HG02759 (cell line): ENCODE measurements at regions not wholly inside any gene's neighbourhood (a gene's known extent, or its start where the extent isn't known, plus 50 kb on each side); places are given as distances from the start of the nearest gene placed in this dataset.

Source experiments
- ATAC-seq: cut with Tn5 transposase; IDR thresholded peaks from one replicate; pipeline ENCODE4 v1.9.1; 2021; ENCODE audit warnings: mild to moderate bottlenecking, moderate library complexity; ENCODE audit not compliant: unreplicated experiment

DNA sequence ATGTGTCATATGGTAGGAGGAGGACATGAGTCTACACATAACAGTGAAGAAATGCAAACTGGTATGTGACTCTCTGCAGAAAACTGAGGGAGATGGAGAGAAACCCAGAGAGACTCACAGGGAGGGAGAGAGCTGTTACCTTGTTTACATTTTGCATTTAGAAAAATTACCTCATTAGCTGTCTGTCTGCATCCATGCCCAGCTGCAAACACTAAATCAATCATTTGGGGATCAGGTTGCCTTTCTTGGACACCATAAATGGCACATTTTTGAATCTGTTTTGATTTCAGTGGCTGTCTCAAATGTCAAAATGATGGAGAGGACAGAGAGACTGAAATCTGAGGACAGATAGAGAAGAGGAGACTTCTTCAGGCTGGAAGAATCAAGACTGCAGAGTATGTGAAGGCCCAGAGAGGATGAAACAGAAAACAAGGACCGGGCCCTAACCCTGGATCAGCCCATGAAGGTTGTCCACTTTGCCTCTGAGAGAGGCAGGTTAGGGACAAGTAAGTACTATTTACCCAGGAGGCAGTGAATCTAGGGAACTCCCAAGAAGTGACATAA is 92.2 kb downstream of the UNC5CL start:
- no peak for ATAC-seq

DNA sequence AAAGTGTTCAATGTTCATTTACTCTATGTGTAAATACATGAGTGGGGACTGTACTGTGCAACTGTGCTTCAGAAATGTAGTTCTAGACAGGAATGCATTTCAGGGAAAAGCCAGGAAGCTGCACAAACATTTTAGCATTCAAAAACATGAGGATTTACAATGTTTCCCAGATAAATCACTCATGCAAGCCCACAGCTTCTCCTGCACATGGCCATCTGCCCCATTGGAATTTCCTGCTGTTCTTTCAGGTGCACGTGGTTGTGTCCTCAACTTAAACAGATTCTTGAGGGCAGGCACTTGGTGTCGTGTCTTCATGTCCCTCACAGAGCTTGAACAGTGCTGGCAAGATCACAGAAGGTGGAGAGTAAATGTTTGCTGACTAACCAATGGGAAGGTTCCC is 101.5 kb downstream of the UNC5CL start:
- no peak for ATAC-seq

DNA sequence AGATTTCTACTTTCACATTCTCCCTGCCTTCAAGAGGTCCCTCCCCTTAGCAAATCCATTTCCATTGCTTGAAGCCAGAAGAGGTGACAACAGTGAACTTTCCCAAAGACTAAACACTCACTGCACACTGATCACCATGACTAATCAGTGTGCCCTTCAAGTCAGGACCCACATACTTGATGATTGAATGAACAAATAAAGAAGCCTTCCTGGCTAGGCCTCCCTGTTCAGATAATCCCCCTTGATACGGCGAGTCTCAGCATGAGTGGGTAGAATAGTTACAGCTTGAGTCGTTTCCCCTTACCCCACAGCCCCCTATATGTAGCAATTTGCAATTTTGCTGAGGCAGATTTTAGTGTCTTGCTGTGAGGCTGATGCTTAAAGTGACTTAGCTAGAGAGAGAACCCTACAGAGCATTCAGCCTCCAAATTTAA is 102.2 kb downstream of the UNC5CL start:
- ATAC-seq: no peak

DNA sequence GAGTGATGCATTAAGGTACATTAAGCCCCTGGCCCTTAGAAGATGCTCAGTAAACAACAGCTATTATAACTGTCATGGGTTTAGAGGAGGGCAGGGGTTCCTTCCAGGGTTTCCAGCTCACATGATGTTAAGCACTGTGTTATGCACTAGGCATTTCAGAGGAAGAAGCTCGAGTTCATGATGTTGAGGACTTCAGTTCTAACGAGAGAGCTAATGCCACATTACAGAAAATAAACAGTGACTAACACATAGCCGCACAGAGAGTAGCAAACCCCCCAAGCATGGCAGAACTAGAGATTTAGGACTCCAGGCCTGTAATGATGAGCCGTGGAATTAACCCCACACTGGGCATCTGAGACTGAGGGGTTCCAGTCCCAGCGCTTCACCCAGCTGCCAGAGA is 105.2 kb downstream of the UNC5CL start:
- no peak for ATAC-seq

DNA sequence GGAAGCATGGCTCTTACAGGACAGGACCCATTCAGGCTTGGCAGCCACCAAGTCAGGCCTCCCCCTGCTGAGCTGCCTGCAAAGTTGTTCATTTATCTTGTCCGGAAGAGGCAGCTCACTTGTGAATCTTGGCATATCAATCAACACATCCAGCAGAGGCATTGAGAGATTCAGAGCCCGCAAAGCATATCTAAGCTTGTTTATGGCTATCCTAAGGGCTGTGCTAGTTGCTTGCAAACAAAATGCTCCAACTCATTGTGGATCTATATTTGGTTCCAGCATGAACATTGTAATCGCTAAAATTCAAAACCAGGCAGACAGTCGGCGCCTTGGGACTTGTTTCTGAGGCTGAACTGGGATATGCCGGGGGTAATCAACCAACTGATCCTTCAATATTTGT is 106.1 kb downstream of the UNC5CL start:
- no peak for ATAC-seq

DNA sequence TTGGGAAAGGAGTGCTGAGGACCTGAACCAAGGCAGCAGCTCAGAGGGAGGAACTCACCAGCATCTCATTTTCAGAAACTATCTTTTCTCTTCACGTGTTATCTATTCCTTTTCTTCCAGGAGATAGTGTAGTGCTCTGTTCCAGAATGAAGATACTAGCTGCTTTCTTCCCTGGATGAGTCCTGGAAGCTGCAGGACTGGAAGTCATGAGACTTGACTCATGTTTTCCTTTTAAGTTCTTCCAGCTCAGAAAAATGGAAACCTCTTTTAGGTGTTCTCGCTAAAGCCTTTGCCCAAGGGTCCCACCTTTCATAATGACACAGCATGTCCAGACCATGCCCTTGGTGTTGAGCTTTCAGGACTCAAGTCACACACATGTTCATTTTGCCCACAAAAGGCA is 106.7 kb downstream of the UNC5CL start:
- no peak for ATAC-seq

DNA sequence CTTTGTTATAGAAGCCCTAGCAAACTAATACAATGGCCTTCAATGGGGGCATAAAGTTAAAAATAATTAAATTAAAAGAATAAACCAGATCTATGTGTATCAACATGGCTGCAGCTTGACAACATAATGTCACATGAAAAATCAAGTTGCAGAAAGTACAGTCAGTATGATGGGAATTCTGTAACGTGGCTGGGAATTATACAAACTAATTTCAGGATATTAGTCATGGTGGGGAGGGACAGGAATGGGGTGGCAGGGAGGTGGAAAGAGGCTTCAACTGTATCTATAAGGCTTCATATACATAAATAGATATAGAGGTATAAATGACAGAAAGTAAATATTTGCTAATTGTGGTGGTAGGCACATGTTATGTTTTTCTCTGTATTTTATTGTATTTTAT is 107.1 kb downstream of the UNC5CL start:
- ATAC-seq: no peak

DNA sequence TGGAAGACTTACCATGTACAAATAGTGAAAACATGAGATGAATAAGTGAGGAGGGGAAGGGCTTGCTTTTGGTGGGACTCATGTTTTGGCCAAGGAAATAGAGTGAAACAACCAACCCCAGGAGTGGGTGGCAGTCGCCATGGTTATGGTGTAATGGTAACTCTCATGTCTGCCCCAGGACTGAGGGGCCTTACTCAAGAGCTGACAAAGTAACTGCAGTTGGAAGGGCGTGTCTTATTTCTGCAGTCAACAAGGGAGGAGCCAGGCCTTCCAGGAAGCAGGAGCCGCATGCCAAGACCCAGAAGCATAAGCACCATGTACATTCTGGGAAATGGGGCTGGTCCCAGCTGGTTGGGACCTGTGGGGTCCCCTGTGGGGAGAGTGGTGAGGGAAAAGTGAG is 108.5 kb downstream of the UNC5CL start:
- no peak for ATAC-seq

DNA sequence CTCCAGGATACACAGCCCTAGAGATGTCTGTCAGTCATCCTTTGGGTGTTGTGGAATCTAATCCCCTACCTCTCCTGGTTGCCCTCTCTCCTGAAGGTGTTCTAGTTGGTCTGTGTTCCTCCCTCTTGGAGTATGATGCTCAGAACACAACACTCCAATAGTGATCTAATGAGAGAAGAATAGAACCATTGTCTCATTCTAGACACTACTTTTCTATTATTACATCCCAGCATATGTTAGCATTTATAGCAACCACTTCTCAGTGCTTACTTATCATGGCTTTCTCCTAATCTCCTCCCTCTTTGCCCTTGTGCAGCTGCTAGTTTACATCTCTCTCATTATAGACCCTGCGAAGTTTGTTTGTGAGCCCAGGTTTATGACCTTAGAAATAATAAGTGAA is 109.0 kb downstream of the UNC5CL start:
- ATAC-seq: no peak

DNA sequence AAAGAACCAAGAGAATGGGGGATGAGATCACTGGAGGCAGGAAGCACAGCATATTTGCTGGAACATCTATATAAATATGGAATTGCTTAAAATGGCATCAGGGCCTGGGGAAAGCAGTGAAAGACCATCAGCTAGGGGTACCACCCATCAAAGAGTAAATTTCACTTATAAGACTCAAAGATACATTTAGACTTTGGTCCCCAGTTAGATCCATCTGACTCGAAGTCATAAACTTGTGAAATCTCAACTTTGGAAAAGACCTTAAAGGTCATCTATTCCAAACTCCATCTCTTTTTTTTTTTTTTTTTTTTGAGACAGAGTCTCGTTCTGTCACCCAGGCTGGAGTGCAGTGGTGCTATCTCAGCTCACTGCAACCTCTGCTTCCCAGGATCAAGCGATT is 109.8 kb downstream of the UNC5CL start:
- no peak for ATAC-seq

DNA sequence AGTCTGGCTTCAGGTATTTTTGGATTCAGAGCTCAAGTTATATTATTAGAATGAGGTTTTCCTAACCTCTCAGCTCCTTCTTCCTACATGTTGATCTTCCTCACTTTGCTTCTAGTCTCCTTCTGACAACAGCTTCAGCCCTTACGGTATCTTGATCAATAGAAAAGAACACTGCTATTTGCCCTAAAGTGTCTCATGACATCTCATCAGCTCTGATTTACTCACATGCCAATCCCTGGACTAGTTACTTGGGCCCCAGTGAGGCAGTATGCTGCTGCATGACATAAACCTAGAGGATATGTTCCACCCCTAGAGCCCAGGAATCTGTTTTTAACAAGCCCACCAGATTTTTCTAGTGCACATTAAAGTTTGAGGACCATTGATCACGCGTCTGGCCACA is 110.3 kb downstream of the UNC5CL start:
- no peak for ATAC-seq

DNA sequence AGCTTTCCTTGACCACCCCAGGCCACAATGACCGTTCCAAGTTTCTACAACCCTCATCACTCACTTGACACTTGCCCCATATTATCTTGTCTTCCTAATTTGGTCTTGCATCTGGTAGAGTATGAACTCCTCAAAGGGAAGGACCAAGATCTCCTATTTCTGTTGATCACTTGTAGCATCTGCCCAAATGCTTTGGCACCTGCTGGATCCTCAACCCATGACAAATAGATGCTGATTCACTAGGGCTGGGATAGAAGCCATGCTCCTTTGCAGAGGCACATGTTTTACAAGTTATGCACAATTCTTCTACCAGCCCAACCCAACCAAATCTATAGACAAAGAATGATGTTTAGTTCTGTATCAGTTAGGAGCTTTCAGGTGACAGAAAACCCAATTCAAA is 110.7 kb downstream of the UNC5CL start:
- ATAC-seq: no peak

DNA sequence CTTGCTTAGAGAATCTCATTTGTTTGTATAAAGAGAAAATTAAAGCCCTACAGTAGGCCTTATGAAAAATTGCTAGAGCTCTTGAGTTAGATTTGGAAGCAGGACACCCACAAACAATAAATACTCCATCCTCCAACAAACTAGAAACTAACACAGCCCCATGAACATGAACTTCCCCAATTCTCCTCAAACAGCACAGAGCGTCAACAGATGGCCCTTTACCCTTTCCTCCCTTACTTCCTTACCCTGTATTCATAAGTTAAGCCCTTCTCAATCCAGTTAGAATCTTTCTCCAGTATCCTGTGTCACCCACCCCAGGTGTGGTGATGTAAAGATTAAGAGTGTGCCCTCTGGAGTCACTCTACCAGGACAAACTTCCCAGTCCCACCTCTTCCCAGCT is 113.7 kb downstream of the UNC5CL start:
- no peak for ATAC-seq

DNA sequence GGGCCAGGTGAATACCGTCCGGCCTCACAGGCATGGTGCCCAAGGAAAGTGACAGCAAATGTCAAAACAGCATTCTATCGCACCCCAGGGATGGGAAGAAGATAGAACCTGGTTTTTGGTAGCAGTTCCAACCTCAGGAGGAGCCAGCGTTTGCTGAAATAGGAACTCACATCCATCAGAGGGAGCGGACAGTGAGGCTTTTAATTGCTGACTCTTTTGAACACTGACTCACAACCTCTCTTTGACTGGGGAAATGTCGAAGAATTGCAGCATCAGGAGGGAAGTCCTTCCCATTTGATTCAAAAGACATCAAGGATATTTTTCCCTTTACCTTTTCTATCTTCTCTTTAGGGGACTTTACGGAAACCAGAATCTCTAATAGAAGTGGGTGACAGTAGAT is 114.2 kb downstream of the UNC5CL start:
- ATAC-seq: no peak

DNA sequence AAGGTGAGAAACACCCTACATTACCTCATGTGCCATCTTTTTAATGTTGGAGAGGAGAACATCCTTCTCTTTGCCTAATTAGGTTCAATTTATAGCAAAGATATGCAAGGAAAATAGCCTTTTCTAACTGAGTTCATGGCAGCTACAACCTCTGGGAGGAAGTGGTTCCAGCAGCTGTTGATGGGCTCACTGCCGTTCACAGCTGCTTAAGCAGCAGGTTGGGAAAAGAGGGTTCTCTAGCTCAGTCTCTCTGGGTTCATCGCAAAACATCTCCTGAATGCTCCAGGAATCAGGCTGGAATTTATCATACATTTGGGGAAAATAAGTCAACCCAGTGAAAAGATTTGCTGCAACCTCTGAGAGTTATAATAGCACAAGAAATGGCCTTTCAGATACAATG is 115.1 kb downstream of the UNC5CL start:
- ATAC-seq: no peak

DNA sequence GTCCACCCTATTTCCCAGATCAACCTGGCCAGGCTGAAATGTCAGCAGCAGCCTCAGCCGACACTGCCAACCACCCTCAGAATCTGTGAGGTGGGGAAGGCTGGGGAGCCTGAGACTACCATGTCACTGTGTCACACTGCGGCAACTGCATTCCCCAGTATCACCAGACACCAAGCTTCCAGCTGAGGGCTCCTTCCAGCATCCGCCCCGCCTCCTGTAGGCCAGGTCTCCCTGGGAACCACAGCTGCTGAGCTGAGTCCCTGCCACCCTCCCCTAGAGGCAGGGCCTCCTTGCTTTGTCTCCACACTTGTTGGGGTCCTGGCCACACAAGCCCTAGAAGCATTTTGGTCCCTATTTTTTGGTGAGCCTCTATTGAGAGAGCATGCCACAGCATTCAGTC is 115.7 kb downstream of the UNC5CL start:
- ATAC-seq: no peak

DNA sequence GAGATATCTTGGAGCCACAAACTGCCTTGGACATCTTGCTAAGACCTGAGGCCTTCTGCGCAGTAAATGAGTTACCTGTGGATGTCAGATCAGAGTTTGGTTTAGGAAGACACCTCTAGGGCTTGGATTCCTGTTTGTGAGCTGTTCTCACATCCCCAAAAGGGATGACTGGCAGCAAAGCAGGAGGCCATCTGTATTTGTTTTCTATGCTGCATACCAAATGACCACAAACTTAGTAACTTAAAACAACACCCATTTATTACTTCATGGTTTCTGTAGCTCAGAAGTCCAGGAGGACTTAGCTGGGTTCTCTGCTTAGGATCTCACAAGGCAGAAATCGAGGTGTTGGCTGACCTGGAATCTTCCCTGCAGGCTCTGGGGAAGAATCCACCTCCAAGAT is 116.7 kb downstream of the UNC5CL start:
- ATAC-seq: no peak

DNA sequence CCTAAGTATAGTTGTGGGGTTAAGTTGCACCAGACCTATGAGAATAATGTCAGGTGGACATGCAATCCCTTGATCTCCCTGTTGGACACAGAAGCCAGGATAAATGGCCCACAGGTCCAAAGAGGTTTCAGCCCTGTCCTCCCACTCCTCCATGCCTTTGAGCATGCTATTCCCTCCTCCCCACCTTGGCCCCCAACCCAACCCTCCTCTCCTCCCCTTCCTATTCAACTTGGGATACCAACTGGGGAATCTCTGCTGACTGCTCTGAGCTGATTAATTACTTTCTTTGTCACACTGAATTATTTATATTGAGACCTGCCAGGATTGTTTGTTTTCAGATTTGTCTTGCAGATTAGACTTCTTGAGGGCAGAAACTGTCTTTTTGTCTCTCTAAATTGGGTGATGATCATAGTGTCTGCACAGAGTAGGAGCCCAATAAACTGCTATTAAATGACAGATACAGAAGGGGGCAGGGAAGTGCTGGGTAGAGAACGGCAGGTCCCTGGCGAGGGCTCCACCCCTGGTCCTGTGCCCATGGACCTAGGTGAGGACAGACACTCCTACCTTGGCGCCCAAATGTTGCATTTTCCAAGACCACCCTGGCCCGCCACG is 120.9 kb downstream of the UNC5CL start:
- no peak for ATAC-seq

DNA sequence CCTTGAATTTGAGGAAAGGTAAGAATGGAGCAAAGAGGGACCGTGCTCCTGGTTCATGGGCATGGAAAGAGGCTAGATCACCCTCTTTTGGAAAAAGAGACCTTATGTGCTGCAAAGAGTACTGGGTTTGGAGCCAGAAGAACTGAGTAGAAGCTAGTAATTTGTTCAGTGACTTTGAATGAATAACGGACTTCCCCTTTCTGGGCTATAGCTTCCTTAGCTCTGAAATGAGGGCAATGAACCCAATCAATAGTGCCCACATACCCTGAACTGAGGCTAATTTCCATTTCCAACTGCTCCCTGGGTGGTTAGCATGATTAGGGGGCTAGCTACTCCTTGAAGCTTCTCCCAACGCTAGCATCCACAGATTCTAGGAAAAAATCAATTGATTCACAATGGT is 121.4 kb downstream of the UNC5CL start:
- ATAC-seq: no peak

DNA sequence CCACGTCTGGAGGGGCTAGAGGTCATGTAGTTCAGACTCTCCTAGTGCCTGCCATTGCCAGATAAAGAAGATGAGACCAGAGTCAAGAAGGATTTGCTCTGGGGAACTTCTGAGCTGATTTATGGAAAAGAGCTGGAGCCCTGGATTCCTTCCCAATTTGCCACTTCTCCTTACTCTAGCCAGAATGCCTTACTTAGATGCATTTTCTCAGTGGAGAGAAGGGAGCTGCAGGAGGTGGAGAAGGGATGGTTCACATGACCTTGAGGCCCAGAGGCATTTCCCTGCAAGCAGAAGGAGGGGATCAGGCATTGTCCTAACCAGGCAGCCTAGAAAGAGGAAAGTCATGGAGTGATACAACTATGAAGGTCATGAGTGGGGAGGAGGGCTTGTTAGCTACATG is 122.2 kb downstream of the UNC5CL start:
- no peak for ATAC-seq

DNA sequence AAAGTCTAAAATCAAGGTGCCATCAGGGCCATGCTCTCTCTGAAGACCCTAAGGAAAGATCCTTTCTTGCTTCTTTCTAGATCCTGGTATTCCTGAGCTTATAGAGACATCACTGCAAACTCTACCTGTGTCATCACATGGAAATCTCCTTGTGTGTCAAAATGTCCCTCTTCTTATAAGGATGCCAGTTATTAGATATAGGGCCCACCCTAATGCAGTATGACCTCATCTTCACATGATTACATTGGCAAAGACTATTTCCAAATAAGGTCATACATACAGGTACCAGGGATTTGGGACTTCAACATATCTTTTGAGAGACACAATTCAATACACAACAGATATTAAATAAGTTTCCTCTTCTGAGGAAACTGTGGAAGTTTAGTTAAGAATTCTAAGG is 123.9 kb downstream of the UNC5CL start:
- no peak for ATAC-seq

DNA sequence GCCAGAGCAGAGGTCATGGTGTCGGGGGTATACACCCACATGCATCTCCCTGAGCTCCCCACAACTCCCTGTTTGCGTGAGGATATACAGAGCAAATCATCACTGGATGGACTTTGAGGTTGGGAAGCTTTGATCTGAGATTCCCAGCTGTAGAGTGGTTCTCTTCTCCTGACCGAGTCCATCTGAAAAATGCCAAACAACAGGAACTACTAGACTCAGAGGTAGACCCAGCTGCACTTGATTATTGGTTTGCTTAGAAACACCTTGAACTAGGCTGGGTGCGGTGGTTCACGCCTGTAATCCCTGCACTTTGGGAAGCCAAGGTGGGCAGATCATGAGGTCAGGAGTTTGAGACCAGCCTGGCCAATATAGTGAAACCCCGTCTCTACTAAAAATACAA is 125.0 kb downstream of the UNC5CL start:
- ATAC-seq: no peak
